ENCODE measurements at regions not wholly inside any gene's neighbourhood (a gene's known extent, or its start where the extent isn't known, plus 50 kb on each side); places are given as distances from the start of the nearest gene placed in this dataset.

DNA sequence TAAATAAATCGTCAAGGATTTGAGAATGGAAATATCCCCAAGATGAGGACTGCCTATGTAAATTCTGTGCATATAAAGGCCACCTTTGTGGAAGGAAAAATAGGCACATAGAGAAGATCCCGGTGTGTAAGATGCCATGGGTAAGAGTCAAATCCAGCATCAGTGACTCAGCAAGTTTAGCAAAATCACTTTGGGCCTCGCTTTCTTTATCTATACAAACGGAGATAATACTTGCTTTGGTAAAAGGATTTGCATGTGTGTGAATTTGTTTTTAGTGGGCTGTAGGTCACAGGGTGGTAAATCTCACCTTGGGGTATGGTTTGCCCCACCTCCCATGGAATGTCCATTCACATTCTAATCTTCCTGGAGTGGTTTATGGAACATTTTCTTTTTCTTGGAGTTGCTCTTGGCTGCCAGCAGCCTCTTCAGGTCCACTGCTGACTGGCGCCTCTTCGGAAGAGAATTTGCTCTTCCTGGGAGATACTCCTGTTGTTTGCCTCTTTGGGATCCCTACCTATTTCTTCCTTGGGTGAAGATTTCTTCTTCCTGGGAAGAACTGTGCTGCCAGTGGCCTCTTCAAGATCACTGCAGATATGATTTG lies 587.6 kb downstream of the CDH11 start:
- no peak for DNase-seq (ENCODE audit: extremely low spot score, unreplicated experiment)
- H3K36me3 Mint-ChIP-seq (ENCODE audit: unreplicated experiment): peaks cover 1% of the 10 kb centered on the region
- no peak overlapping the region for H3K27ac Mint-ChIP-seq (ENCODE audit: unreplicated experiment)
- TF ChIP-seq, protein P1, sequence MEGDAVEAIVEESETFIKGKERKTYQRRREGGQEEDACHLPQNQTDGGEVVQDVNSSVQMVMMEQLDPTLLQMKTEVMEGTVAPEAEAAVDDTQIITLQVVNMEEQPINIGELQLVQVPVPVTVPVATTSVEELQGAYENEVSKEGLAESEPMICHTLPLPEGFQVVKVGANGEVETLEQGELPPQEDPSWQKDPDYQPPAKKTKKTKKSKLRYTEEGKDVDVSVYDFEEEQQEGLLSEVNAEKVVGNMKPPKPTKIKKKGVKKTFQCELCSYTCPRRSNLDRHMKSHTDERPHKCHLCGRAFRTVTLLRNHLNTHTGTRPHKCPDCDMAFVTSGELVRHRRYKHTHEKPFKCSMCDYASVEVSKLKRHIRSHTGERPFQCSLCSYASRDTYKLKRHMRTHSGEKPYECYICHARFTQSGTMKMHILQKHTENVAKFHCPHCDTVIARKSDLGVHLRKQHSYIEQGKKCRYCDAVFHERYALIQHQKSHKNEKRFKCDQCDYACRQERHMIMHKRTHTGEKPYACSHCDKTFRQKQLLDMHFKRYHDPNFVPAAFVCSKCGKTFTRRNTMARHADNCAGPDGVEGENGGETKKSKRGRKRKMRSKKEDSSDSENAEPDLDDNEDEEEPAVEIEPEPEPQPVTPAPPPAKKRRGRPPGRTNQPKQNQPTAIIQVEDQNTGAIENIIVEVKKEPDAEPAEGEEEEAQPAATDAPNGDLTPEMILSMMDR (IDR thresholded peaks at IDR 0.05): no peak
- H3K27me3 Mint-ChIP-seq (ENCODE audit: unreplicated experiment): no peaks in the 10 kb centered on the region
- H3K4me1 Mint-ChIP-seq (ENCODE audit: unreplicated experiment): peaks cover 1% of the 10 kb centered on the region
- H3K9me3 Mint-ChIP-seq (ENCODE audit: unreplicated experiment): no peaks in the 10 kb centered on the region
- H3K4me3 Mint-ChIP-seq (ENCODE audit: unreplicated experiment): no peak overlapping the region

DNA sequence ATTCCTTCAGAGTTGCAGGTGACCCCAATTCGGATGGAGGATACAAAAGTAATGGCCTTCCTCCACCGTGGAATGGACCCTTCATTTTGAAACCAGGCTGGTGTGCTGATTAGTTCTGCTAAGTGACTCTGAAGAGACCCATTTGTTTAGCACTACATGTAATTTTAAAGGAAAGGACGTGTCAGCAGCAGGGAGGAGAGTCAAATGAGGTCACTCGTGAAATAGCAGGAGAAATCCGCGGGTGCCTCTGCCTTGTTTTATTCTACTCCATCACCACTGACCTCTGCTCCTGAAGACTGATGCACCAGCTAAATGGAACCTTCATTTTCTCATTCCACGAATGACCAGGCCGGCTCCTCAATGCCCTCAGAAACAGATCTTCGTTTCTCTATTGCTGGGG lies 589.2 kb downstream of the CDH11 start:
- Mint-ChIP-seq H3K27me3 (ENCODE audit: unreplicated experiment) (no peaks in the 10 kb centered on the region), H3K9me3 (ENCODE audit: unreplicated experiment) (no peaks in the 10 kb centered on the region), H3K4me3 (ENCODE audit: unreplicated experiment) (no peak overlapping the region), H3K27ac (ENCODE audit: unreplicated experiment) (no peak overlapping the region), H3K4me1 (ENCODE audit: unreplicated experiment) (peaks cover 1% of the 10 kb centered on the region), H3K36me3 (ENCODE audit: unreplicated experiment) (peaks cover 1% of the 10 kb centered on the region)
- TF ChIP-seq, protein P1 (IDR thresholded peaks at IDR 0.05): no peak
- DNase-seq (ENCODE audit: extremely low spot score, unreplicated experiment): no peak

DNA sequence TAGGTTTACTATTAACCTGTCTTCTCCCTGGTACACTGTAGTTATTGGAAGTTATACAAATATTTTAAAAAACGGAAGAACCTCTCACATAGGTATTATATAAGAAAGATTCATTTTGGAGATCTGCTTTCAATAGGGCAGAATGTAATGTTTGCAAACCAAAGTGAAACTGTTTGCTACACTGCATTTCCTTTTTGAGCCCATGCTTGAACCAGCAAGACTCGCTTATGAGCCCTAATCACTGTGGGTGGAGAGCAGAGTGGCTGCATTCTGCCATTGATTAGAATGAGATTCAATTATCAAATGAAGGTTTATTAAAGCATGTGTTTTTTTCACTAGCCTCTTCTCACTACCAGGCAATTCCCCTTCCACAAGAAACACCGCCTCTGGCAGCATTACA lies 589.7 kb downstream of the CDH11 start:
- DNase-seq (ENCODE audit: extremely low spot score, unreplicated experiment): no peak
- TF ChIP-seq, protein P1 (IDR thresholded peaks at IDR 0.05): no peak
- no peaks in the 10 kb centered on the region for H3K9me3 Mint-ChIP-seq (ENCODE audit: unreplicated experiment)
- H3K4me3 Mint-ChIP-seq (ENCODE audit: unreplicated experiment): no peak overlapping the region
- peaks cover 1% of the 10 kb centered on the region for H3K36me3 Mint-ChIP-seq (ENCODE audit: unreplicated experiment)
- H3K27me3 Mint-ChIP-seq (ENCODE audit: unreplicated experiment): no peaks in the 10 kb centered on the region
- H3K27ac Mint-ChIP-seq (ENCODE audit: unreplicated experiment): no peak overlapping the region
- peaks cover 1% of the 10 kb centered on the region for H3K4me1 Mint-ChIP-seq (ENCODE audit: unreplicated experiment)

DNA sequence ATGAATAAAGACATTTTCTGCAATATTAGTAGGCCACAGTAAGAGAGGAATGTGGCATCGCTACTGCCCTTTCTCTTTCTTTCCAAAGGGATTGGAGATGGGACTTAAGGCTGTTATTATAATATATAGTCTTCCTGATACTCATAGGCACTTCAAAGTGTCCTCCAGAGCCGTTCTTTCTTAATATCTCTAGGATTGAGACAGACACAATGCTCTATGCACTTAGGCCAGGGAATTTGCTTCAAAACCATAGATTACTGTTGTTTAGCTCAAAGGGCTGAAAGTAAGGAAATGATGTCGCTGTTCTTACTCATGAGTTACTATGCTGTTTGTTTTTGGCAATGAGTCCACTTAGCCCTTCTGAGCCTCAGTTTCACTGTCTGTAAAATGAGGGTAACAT lies 590.5 kb downstream of the CDH11 start:
- no peak overlapping the region for H3K4me3 Mint-ChIP-seq (ENCODE audit: unreplicated experiment)
- no peak overlapping the region for H3K27ac Mint-ChIP-seq (ENCODE audit: unreplicated experiment)
- no peaks in the 10 kb centered on the region for H3K9me3 Mint-ChIP-seq (ENCODE audit: unreplicated experiment)
- TF ChIP-seq, protein P1 (IDR thresholded peaks at IDR 0.05): no peak
- no peak for DNase-seq (ENCODE audit: extremely low spot score, unreplicated experiment)
- no peaks in the 10 kb centered on the region for H3K27me3 Mint-ChIP-seq (ENCODE audit: unreplicated experiment)
- peaks cover 1% of the 10 kb centered on the region for H3K4me1 Mint-ChIP-seq (ENCODE audit: unreplicated experiment)
- H3K36me3 Mint-ChIP-seq (ENCODE audit: unreplicated experiment): peaks cover 1% of the 10 kb centered on the region

DNA sequence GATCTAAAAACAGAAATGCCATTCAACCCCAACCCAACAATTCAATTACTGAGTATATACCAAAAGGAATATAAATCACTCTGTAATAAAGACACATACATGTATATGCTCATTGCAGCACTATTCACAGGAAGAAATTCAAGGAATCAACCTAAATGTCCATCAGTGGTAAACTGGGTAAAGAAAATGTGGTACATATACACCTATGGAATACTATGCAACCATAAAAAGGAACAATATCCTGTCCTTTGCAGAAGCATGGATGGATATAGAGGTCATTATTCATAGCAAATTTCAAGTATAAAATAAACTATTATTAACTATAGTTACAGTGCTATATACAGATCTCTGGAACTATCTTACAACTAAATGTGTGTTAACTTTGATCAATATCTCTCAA lies 599.3 kb downstream of the CDH11 start:
- Mint-ChIP-seq H3K9me3 (ENCODE audit: unreplicated experiment) (no peaks in the 10 kb centered on the region), H3K27me3 (ENCODE audit: unreplicated experiment) (no peaks in the 10 kb centered on the region), H3K4me3 (ENCODE audit: unreplicated experiment) (no peak overlapping the region), H3K36me3 (ENCODE audit: unreplicated experiment) (no peaks in the 10 kb centered on the region), H3K4me1 (ENCODE audit: unreplicated experiment) (peaks cover 3% of the 10 kb centered on the region), H3K27ac (ENCODE audit: unreplicated experiment) (no peak overlapping the region)
- DNase-seq (ENCODE audit: extremely low spot score, unreplicated experiment): no peak
- TF ChIP-seq, protein P1 (IDR thresholded peaks at IDR 0.05): no peak
